ENCODE measurements at regions not wholly inside any gene's neighbourhood (a gene's known extent, or its start where the extent isn't known, plus 50 kb on each side); places are given as distances from the start of the nearest gene placed in this dataset.

DNA sequence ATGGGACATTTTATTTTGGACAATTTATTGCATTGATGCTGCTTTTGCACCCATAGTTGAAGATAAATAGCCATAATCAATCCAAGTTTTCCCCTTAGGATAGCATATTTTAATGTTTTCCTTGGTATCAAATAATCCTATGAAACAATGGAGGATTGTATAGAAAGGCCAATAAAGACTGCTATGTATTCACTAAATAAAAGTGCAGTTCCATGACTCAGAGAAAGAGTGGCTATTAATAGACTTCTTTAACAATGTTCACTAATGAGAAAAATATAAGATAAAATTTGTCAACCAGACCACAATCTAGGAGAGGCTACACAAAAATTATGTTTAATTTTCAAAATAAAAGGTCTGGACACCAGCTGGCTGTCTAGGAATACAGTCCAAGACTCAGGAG lies 560.9 kb upstream of the AGTR1 start:
- TF ChIP-seq, protein P1, sequence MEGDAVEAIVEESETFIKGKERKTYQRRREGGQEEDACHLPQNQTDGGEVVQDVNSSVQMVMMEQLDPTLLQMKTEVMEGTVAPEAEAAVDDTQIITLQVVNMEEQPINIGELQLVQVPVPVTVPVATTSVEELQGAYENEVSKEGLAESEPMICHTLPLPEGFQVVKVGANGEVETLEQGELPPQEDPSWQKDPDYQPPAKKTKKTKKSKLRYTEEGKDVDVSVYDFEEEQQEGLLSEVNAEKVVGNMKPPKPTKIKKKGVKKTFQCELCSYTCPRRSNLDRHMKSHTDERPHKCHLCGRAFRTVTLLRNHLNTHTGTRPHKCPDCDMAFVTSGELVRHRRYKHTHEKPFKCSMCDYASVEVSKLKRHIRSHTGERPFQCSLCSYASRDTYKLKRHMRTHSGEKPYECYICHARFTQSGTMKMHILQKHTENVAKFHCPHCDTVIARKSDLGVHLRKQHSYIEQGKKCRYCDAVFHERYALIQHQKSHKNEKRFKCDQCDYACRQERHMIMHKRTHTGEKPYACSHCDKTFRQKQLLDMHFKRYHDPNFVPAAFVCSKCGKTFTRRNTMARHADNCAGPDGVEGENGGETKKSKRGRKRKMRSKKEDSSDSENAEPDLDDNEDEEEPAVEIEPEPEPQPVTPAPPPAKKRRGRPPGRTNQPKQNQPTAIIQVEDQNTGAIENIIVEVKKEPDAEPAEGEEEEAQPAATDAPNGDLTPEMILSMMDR (IDR thresholded peaks at IDR 0.05; ENCODE audit: low read depth, low read length, poor library complexity, severe bottlenecking): no peak
- no peak for TF ChIP-seq EZH2phosphoT487 (IDR thresholded peaks at IDR 0.05; ENCODE audit: borderline replicate concordance, low read length)
